ENCODE measurements at regions not wholly inside any gene's neighbourhood (a gene's known extent, or its start where the extent isn't known, plus 50 kb on each side); places are given as distances from the start of the nearest gene placed in this dataset.

GRCh38 chr6:71048320-71049164, 91.7 kb upstream of the B3GAT2 start:
- no peak overlapping the region for H3K27ac ChIP-seq (ENCODE audit: low read depth, low read length)
- no peak overlapping the region for H3K4me3 ChIP-seq (ENCODE audit: insufficient read depth, low read length, poor library complexity, severe bottlenecking)
- no peaks in the 10 kb centered on the region for H3K9me2 ChIP-seq (replicated peaks; ENCODE audit: insufficient read depth, low read length)
- no peaks in the 10 kb centered on the region for H3K79me2 ChIP-seq (ENCODE audit: insufficient read depth, low read length)
- no peaks in the 10 kb centered on the region for H3K27me3 ChIP-seq (ENCODE audit: low read length)
- H2AFZ ChIP-seq (ENCODE audit: low read depth, low read length, severe bottlenecking), result no peak overlapping the region
- H3K36me3 ChIP-seq (ENCODE audit: low read length), result no peaks in the 10 kb centered on the region
- no peak overlapping the region for H3K9ac ChIP-seq (ENCODE audit: low read length)
- no peaks in the 10 kb centered on the region for H3F3A ChIP-seq (ENCODE audit: insufficient read depth)
- H3K9me3 ChIP-seq (ENCODE audit: insufficient read depth, low read length), result no peaks in the 10 kb centered on the region
- no peaks in the 10 kb centered on the region for H4K20me1 ChIP-seq (ENCODE audit: low read depth, low read length)
- no peak overlapping the region for H3K4me2 ChIP-seq (ENCODE audit: low read depth, low read length, poor library complexity, severe bottlenecking)
- no peak for TF ChIP-seq CTCF (IDR thresholded peaks at IDR 0.05; ENCODE audit: insufficient read depth, low read length, poor library complexity, severe bottlenecking)
- no peak for TF ChIP-seq EZH2phosphoT487 (conservative IDR thresholded peaks at IDR 0.05; ENCODE audit: low read length)

- Histone ChIP-seq H2AFZ (ENCODE audit: low read depth, low read length, severe bottlenecking) (no peak overlapping the region), H3K9ac (ENCODE audit: low read length) (no peak overlapping the region), H3K9me3 (ENCODE audit: insufficient read depth, low read length) (no peaks in the 10 kb centered on the region), H3K27me3 (ENCODE audit: low read length) (no peaks in the 10 kb centered on the region), H3K36me3 (ENCODE audit: low read length) (no peaks in the 10 kb centered on the region), H3F3A (ENCODE audit: insufficient read depth) (no peaks in the 10 kb centered on the region), H3K27ac (ENCODE audit: low read depth, low read length) (no peak overlapping the region), H3K9me2 (replicated peaks; ENCODE audit: insufficient read depth, low read length) (no peaks in the 10 kb centered on the region), H3K4me2 (ENCODE audit: low read depth, low read length, poor library complexity, severe bottlenecking) (no peak overlapping the region), H4K20me1 (ENCODE audit: low read depth, low read length) (no peaks in the 10 kb centered on the region), H3K79me2 (ENCODE audit: insufficient read depth, low read length) (no peaks in the 10 kb centered on the region), H3K4me3 (ENCODE audit: insufficient read depth, low read length, poor library complexity, severe bottlenecking) (no peak overlapping the region)
- TF ChIP-seq CTCF (IDR thresholded peaks at IDR 0.05; ENCODE audit: insufficient read depth, low read length, poor library complexity, severe bottlenecking) (no peak), EZH2phosphoT487 (conservative IDR thresholded peaks at IDR 0.05; ENCODE audit: low read length) (no peak)
Observed at GRCh38 chr6:71049198-71049770, 92.4 kb upstream of the B3GAT2 start.

DNA sequence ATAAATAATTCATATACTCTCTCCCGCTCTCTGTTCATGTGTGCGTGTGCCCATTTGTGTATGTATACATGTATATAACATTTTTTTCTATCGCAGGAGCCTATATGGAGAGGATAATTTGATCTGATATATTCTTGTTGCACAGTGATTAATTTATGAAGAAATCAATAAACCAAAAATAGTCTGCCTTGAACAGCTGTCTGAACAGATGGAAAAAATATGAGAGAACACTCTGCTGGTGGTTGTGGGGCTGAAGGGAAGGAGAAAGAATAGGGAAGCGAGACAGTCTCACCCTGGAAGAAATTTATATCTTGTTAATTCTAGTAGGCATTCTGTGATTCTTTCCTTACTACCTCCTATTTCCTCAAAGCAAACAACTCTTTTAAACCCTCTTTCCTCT, 96.6 kb upstream of the B3GAT2 start:
- Histone ChIP-seq H3K9me3 (ENCODE audit: insufficient read depth, low read length) (no peaks in the 10 kb centered on the region), H3K9me2 (replicated peaks; ENCODE audit: insufficient read depth, low read length) (no peaks in the 10 kb centered on the region), H3K4me2 (ENCODE audit: low read depth, low read length, poor library complexity, severe bottlenecking) (no peak overlapping the region), H2AFZ (ENCODE audit: low read depth, low read length, severe bottlenecking) (no peak overlapping the region), H3K27ac (ENCODE audit: low read depth, low read length) (no peak overlapping the region), H3K4me3 (ENCODE audit: insufficient read depth, low read length, poor library complexity, severe bottlenecking) (no peak overlapping the region), H3K79me2 (ENCODE audit: insufficient read depth, low read length) (no peaks in the 10 kb centered on the region), H3F3A (ENCODE audit: insufficient read depth) (no peaks in the 10 kb centered on the region), H4K20me1 (ENCODE audit: low read depth, low read length) (no peaks in the 10 kb centered on the region), H3K36me3 (ENCODE audit: low read length) (no peaks in the 10 kb centered on the region), H3K27me3 (ENCODE audit: low read length) (no peaks in the 10 kb centered on the region), H3K9ac (ENCODE audit: low read length) (no peak overlapping the region)
- TF ChIP-seq EZH2phosphoT487 (conservative IDR thresholded peaks at IDR 0.05; ENCODE audit: low read length) (no peak), CTCF (IDR thresholded peaks at IDR 0.05; ENCODE audit: insufficient read depth, low read length, poor library complexity, severe bottlenecking) (no peak)

All from SU-DHL-6 (cell line).